Hematopoietic multipotent progenitor cell treated with erythropoietin and hydrocortisone succinate and interleukin-3 and kit ligand, for 15 days (in vitro differentiated cells): ENCODE measurements at regions not wholly inside any gene's neighbourhood (a gene's known extent, or its start where the extent isn't known, plus 50 kb on each side); places are given as distances from the start of the nearest gene placed in this dataset.

ENCODE experiments used
- DNase-seq: peaks from one replicate; pipeline ENCODE4 v3.0.0-alpha.2; 2015; ENCODE audit warnings: low spot score

GRCh38 chr12:125271892-125272291 is 206.7 kb downstream of the AACS start:
- DNase-seq, result no peak

GRCh38 chr12:125272383-125272933 is 207.2 kb downstream of the AACS start:
- no peak for DNase-seq

- no peak for DNase-seq
Measured at GRCh38 chr12:125276567-125276966, 211.3 kb downstream of the AACS start.

GRCh38 chr12:125280482-125281377 is 215.5 kb downstream of the AACS start:
- DNase-seq, result no peak

GRCh38 chr12:125282921-125283320 is 217.7 kb downstream of the AACS start:
- DNase-seq, result no peak

GRCh38 chr12:125283521-125283920 is 218.3 kb downstream of the AACS start:
- DNase-seq, result no peak

GRCh38 chr12:125284087-125284486 is 218.9 kb downstream of the AACS start:
- no peak for DNase-seq

GRCh38 chr12:125284945-125285685 is 219.9 kb downstream of the AACS start:
- DNase-seq, result no peak

- no peak for DNase-seq
Measured at GRCh38 chr12:125286005-125286727, 220.9 kb downstream of the AACS start.

- DNase-seq, result no peak
Measured at GRCh38 chr12:125287155-125287847, 222.1 kb downstream of the AACS start.

- DNase-seq, result no peak
Measured at GRCh38 chr12:125288931-125289928, 224.0 kb downstream of the AACS start.

- DNase-seq, result no peak
Measured at GRCh38 chr12:125289970-125290369, 224.7 kb downstream of the AACS start.

- no peak for DNase-seq
Measured at GRCh38 chr12:125292700-125293099, 227.5 kb downstream of the AACS start.

GRCh38 chr12:125295550-125295949 is 230.3 kb downstream of the AACS start:
- DNase-seq, result no peak

- DNase-seq, result no peak
Measured at GRCh38 chr12:125296701-125297100, 231.5 kb downstream of the AACS start.

- DNase-seq, result no peak
Measured at GRCh38 chr12:125299840-125300239, 234.6 kb downstream of the AACS start.

- no peak for DNase-seq
Measured at GRCh38 chr12:125300249-125300648, 235.0 kb downstream of the AACS start.

GRCh38 chr12:125303337-125303736 is 238.1 kb downstream of the AACS start:
- DNase-seq, result no peak

- no peak for DNase-seq
Measured at GRCh38 chr12:125304029-125304428, 238.8 kb downstream of the AACS start.

GRCh38 chr12:125305231-125305630 is 240.0 kb downstream of the AACS start:
- DNase-seq, result no peak
